A673 (cell line): ENCODE measurements at regions not wholly inside any gene's neighbourhood (a gene's known extent, or its start where the extent isn't known, plus 50 kb on each side); places are given as distances from the start of the nearest gene placed in this dataset.

ENCODE experiments used
- BruUV-seq: library from RNA; stranded (reverse); fragments of 400-500 nt; replicated peaks from 2 replicates; lab custom pipeline; 2021; lab: Mats Ljungman, UMichigan
- CTCF ChIA-PET: fragments of 300-600 bp; sonication (Branson Sonifier 250); formaldehyde crosslinking; loops from one replicate; lab custom pipeline; 2022; ENCODE audit warnings: antibody characterized with exemption; lab: Charles Lee
- POLR2A ChIA-PET: fragments of 300-600 bp; sonication (Branson Sonifier 250); formaldehyde crosslinking; loops from one replicate; lab custom pipeline; 2022; ENCODE audit warnings: antibody characterized with exemption; ENCODE audit not compliant: low non-redundant PET; lab: Charles Lee
- DNase-seq: peaks from one replicate; pipeline ENCODE4 v3.0.0-alpha.2; 2015; ENCODE audit warnings: low spot score
- H3K27ac ChIP-seq: fragments of 200-600 bp; sonication (generic); 2 replicates; pipeline ENCODE4 v1.5.1; 2016; ENCODE audit warnings: mixed run types, low read depth, mild to moderate bottlenecking, mixed read lengths, antibody characterized with exemption, low read length; ENCODE audit not compliant: poor library complexity, severe bottlenecking
- H3K27me3 ChIP-seq: fragments of 200-600 bp; sonication (generic); replicated peaks from 2 replicates; pipeline ENCODE4 v1.6.1; 2017; ENCODE audit warnings: mixed run types, low read depth, mild to moderate bottlenecking, mixed read lengths, antibody characterized with exemption, low read length; ENCODE audit not compliant: insufficient read depth, poor library complexity
- H3K36me3 ChIP-seq: fragments of 200-600 bp; sonication (generic); 2 replicates; pipeline ENCODE4 v1.6.1; 2016; ENCODE audit warnings: mixed run types, mild to moderate bottlenecking, mixed read lengths, antibody characterized with exemption, low read length; ENCODE audit not compliant: insufficient read depth, poor library complexity, severe bottlenecking
- H3K4me1 ChIP-seq: fragments of 200-600 bp; sonication (generic); 2 replicates; pipeline ENCODE4 v1.6.1; 2017; ENCODE audit warnings: mixed run types, mild to moderate bottlenecking, mixed read lengths, antibody characterized with exemption, low read length; ENCODE audit not compliant: insufficient read depth, poor library complexity, severe bottlenecking
- H3K4me3 ChIP-seq: fragments of 200-600 bp; sonication (generic); 2 replicates; pipeline ENCODE4 v1.5.1; 2016; ENCODE audit warnings: low read depth, mixed run types, mild to moderate bottlenecking, mixed read lengths, low read length; ENCODE audit not compliant: poor library complexity, severe bottlenecking
- H3K9me3 ChIP-seq: fragments of 200-600 bp; sonication (generic); 2 replicates; pipeline ENCODE4 v1.6.1; 2016; ENCODE audit warnings: mixed run types, low read depth, mild to moderate bottlenecking, mixed read lengths, antibody characterized with exemption, low read length; ENCODE audit not compliant: poor library complexity, severe bottlenecking
- CTCF ChIP-seq: fragments of 300-800, 200-600 bp; sonication (generic); conservative IDR thresholded peaks from 2 replicates; pipeline ENCODE4 v1.5.1; 2017; ENCODE audit warnings: low read depth, mild to moderate bottlenecking, antibody characterized with exemption, low read length, moderate library complexity, mixed read lengths
- EZH2 ChIP-seq: fragments of 200-600 bp; sonication (generic); IDR thresholded peaks from 2 replicates; pipeline ENCODE4 v1.6.1; 2017; ENCODE audit warnings: borderline replicate concordance, low read depth, mild to moderate bottlenecking, mixed read lengths, antibody characterized with exemption, low read length; ENCODE audit not compliant: poor library complexity, severe bottlenecking
- intact Hi-C: fragments of 100-400 bp; cut with micrococcal nuclease; formaldehyde crosslinking; loops from one replicate; pipeline ENCODE4 v1.10.0; 2022; ENCODE audit not compliant: unreplicated experiment

- no peaks in the 10 kb centered on the region for H3K27me3 ChIP-seq
- no peaks in the 10 kb centered on the region for H3K36me3 ChIP-seq
- no peak overlapping the region for H3K27ac ChIP-seq
- TF ChIP-seq EZH2 (no peak), CTCF (no peak)
- ChIA-PET CTCF (no interaction called here), POLR2A (no interaction called here)
- DNase-seq, result no peak
- H3K4me3 ChIP-seq, result no peak overlapping the region
- no peaks in the 10 kb centered on the region for H3K4me1 ChIP-seq
- intact Hi-C loops, result no loop called here
- no peaks in the 10 kb centered on the region for H3K9me3 ChIP-seq
- no TSS peak for BruUV-seq
These were observed 67.7 kb upstream of the ARL4D start for GRCh38 chr17:43330876-43331639.

DNA sequence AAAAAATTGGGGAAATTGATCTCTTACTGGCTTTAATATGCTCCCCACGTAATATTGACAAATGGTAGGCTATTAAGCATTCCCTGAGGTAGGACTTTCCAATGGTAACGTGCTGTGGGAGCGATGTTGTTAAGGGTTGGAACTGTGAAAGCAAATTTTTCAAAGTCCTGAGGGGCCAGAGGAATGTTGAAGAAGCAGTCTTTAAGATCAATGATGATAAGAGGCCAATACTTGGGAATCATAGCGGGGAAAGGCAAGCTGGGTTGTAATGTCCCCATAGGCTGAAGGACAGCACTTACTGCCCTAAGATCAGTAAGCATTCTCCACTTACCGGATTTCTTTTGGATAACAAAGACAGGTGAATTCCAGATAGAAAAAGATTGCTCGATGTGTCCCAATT lies 69.6 kb upstream of the ARL4D start:
- no peaks in the 10 kb centered on the region for H3K27me3 ChIP-seq
- CTCF ChIA-PET, result no interaction called here
- no peak overlapping the region for H3K27ac ChIP-seq
- no peak for DNase-seq
- TF ChIP-seq EZH2 (no peak), CTCF (no peak)
- BruUV-seq, result no TSS peak
- POLR2A ChIA-PET, result no interaction called here
- no peaks in the 10 kb centered on the region for H3K9me3 ChIP-seq
- intact Hi-C loops, result loop anchor here (5.0 kb wide), 1 partner anchor 153 kb away; the partner anchor contains the start of gene DHX8
- H3K4me1 ChIP-seq, result no peaks in the 10 kb centered on the region
- H3K4me3 ChIP-seq, result no peak overlapping the region
- no peaks in the 10 kb centered on the region for H3K36me3 ChIP-seq

DNA sequence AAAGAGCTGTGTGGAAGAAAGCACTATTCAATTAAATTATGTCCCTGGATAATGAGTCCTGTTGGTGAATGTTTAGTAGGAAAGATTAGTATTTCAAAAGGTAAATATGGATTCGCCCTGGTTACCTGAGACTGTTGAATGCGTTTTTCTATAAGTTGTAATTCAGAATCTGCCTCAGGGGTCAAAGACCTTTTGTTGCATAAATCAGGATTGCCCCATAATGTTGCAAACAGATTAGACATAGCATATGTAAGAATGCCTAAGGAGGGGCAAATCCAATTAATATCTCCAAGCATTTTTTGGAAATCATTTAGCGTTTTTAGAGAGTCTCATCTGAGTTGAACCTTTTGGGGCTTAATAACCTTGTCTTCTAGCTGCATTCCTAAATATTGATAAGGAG lies 70.1 kb upstream of the ARL4D start:
- POLR2A ChIA-PET, result no interaction called here
- Histone ChIP-seq H3K9me3 (no peaks in the 10 kb centered on the region), H3K27me3 (no peaks in the 10 kb centered on the region), H3K4me3 (no peak overlapping the region), H3K27ac (no peak overlapping the region), H3K36me3 (no peaks in the 10 kb centered on the region), H3K4me1 (no peaks in the 10 kb centered on the region)
- BruUV-seq, result no TSS peak
- CTCF ChIA-PET, result no interaction called here
- TF ChIP-seq CTCF, result no peak
- DNase-seq, result no peak
- intact Hi-C loops, result loop anchor here (5.0 kb wide), 1 partner anchor 154 kb away; the partner anchor contains the start of gene DHX8
